ENCODE measurements at regions not wholly inside any gene's neighbourhood (a gene's known extent, or its start where the extent isn't known, plus 50 kb on each side); places are given as distances from the start of the nearest gene placed in this dataset.

DNA sequence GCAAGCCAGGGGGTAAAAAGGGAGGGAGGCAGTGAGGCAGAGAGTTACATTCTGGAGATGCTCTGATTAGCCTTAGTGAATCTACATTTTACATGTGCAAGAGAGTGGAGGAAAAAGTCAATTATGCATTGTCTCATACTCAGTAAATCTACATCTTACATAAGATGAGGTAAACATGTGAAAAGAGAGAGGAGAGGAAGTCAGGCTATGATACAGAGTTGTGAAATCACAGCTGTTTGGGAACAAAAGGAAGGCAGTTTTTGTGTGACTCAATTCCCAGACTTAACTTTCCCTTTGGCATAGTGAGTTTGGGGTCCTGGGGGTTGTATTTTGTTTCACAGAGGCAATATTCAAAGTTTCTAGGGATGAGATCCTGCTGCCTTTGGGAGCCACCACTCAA lies 67.8 kb downstream of the GP2 start:
- DNase-seq: no peak

DNA sequence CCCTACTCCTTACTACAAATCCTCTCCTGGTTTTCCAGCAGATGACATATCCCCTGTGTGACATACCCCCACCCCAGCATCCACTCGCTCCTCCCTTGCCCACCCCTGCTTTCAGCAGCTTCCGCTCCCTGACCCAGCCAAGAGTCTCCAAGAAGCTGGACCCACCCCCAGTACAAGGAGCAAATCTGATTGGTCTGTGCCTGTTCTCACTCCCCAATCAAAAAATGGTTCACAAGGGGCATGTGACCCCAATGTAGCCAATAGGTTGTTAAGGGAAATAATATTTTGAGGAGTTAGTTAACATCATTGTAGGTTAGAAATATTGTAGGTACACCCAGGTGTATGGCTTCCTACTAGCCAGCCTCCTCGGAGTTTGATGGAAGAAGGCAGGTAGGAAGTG lies 70.1 kb downstream of the GP2 start:
- DNase-seq: no peak

DNA sequence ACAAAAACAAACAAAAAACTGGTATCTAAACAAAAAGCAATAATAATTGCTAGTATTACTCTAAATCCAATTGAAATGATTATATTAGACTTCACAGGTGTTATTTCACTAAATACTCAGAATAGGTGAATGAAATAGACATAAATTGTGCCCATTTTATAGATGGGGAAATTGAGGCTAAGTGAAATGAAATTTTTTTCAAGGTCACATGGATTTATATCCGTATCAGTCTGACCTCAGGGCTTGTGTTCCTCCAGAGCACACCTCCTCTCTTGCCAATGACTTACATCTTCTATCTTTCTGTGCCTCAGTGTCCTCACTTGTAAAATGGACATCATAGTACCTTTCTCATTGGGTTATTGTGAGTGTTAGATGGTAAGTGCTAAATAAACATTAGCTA lies 72.3 kb downstream of the GP2 start:
- DNase-seq: no peak

GRCh38 chr16:20253825-20254224 lies 73.5 kb downstream of the GP2 start:
- DNase-seq: no peak

DNA sequence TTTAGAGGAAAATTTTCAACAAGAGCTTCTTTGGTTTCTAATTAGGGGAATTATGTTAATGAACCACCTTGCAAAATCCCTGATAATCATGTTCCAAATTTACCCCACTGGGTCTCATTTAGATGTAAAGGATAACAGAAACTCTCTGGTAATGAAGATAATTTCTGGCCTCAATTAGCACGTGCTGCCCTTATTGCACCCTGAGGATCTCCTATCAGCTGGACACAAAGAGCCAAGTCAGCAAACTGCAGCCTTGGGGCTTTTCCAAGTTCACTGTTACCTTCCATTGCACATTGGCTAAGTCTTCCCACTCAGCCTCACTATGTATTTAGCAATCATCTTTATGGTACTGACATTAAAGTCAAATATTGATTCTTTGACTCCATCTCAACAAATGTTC lies 78.1 kb downstream of the GP2 start:
- DNase-seq: no peak

- DNase-seq: no peak
Observed at GRCh38 chr16:20247076-20247475, 80.2 kb downstream of the GP2 start.

- no peak for DNase-seq
Observed at GRCh38 chr16:20243731-20244281, 83.5 kb downstream of the GP2 start.

GRCh38 chr16:20242568-20243255 lies 84.6 kb downstream of the GP2 start:
- no peak for DNase-seq

DNA sequence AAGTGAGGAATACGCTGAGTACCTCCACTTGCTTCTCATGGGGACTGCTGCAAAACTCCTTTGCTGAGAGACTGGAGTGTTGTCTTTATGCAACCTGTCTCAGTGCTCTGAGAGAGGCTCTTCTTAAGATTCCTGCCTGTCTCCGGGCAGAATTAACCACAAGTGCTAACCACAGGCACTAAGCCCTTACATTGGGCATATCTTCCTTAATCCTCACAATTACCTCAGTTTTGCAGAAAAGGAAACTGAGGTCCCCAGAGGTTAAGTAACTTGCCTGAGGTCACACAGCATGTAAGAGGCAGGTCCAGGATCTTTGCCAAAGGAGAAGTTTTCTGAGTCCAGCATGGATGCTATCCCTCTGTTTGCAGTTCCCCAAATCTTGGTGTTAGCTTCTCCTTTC lies 86.0 kb downstream of the GP2 start:
- DNase-seq: no peak

DNA sequence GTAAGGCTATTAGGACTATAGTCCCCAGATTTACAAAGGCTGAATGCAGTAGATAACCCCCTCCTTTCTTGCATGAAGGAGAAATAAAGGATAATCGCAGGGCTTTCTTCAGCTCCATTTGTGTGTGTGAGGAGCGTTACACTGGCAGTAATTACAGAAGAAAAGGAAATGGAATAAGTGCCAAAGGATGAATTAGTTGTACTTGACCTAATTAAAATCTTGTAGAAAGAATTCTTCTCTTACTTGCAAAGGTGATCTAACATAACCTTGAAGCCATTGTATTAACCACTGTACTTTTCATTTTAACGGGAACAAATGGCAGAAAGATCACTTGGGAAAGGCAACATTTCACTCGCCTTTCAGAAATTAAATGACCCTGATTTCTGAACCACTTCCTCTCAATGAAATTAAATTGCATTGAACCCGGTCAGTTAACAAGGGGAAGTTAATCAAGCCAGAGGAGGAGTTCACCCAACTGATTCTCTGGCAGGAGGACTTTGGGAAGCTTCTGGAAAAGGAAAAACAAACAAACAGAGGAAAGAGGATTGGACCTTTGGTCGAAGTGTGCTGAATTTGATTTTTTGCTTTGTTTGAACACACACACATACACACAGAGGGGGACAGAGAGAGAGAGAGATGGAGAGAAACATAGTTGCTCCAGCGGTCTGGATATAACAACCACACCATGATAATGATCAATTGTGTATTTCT lies 90.6 kb downstream of the GP2 start:
- no peak for DNase-seq

GRCh38 chr16:20225228-20225733 lies 102.0 kb downstream of the GP2 start:
- DNase-seq: no peak

GRCh38 chr16:20221208-20221607 lies 106.1 kb downstream of the GP2 start:
- no peak for DNase-seq

GRCh38 chr16:20218093-20218492 lies 109.2 kb downstream of the GP2 start:
- no peak for DNase-seq

- no peak for DNase-seq
Observed at GRCh38 chr16:20216591-20217217, 110.6 kb downstream of the GP2 start.

DNA sequence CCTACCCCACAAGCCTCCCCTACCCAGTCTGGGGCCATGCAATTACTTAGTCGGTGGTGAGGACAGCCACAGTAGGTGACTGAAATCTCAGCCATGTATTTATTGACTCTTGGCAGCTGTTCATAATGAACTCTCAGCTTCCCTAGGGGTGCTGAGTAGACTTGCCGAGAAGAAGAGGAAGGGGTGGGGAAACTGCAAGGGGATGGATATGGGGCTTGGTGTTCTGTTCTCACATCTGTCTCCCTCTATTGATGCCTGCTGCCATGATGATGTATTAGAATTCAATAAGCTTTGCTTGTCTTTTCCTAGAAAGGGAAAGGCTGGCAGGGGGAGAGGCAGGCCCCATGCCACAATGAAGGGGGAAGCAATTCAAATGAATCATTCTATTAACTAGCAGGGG lies 112.9 kb downstream of the GP2 start:
- DNase-seq: no peak

GRCh38 chr16:20203272-20203671 lies 124.0 kb downstream of the GP2 start:
- no peak for DNase-seq

GRCh38 chr16:20202747-20203146 lies 124.6 kb downstream of the GP2 start:
- no peak for DNase-seq

GRCh38 chr16:20192801-20193200 lies 119.1 kb upstream of the GPR139 start:
- no peak for DNase-seq

DNA sequence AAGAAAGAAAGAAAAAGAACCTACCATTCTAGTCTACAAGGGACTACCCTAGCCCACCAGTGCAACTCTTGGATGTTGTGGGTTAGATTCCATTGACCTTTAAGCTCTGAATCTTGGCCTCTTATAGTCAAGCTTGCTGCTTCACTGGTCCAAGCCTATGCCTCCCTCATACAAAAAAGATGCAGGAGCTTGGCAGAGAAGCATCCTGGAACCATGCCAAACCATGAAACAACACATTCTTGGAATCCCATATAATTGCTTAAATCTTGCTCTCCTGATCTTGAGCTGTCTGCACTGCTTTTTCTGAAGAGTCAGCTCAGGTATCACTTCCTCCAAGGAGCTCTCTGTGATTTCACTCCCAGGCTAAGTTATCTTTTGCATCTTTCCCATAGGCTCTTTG lies 117.9 kb upstream of the GPR139 start:
- no peak for DNase-seq

DNA sequence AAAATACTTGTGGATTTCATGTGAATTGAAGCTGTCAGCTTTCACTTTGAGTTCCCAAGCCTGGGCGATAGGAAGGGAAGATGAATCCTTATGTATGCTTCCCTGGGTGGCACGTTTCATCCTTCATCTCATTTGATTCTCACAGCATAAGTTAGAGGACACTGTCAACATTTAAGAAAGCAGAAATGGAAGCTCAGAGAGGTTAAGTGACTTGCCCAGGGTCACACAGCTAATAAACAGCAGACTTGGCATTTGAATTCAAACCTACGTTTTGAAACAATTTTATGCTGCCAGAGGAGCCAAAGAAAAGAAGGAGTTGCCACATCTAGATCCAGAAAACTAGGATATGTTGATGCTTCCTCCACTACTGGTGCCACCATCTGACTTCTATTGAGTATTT lies 108.3 kb upstream of the GPR139 start:
- no peak for DNase-seq

- DNase-seq: peak; percentile 52
Observed at GRCh38 chr16:20181416-20181815, 107.7 kb upstream of the GPR139 start.

- no peak for DNase-seq
Observed at GRCh38 chr16:20178297-20178696, 104.6 kb upstream of the GPR139 start.

DNA sequence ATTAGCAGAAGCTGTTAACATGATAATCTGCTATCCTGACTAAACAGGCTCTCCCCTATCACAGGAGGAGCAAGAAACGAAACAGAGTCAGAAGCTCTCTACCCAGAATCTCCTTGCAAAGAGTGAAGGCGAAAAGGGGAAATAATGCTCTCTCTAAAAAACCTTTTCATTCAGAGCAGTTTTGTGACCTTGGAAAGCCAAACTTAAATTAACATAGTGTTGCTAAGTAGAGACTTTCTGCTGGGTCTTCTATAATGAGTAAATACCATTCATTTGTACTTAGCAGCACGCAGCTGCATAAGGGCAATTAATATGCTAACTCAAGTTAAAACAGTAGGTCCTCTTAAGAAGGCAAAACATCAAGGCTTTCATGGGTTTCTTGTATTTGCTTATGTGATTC lies 101.7 kb upstream of the GPR139 start:
- DNase-seq: no peak

DNA sequence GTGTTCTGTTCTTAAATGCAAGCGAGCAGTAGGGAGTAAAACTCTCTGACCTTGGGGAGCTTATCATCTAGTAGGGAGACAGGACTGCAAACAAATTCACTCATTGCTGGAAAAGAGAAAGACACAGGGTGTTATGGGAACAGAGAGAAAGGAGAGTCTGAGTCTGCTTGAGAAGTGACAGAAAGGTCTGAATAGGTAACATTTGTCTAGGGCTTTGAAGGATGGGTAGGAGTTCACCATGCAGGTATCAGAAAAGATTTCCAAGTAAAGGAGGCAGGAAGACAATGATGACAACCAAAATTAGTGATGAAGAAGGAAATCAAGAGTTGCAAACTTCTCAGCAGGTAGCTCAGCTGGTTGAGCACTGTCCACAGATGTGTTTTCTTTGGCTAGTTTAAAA lies 93.6 kb upstream of the GPR139 start:
- DNase-seq: no peak
